GM23248 (cell line): ENCODE measurements at regions not wholly inside any gene's neighbourhood (a gene's known extent, or its start where the extent isn't known, plus 50 kb on each side); places are given as distances from the start of the nearest gene placed in this dataset.

Source experiments
- DNase-seq: peaks from one replicate; pipeline ENCODE4 v3.0.0-alpha.2; 2015
- H2AFZ ChIP-seq: fragments of 200-600 bp; sonication (generic); 2 replicates; pipeline ENCODE4 v1.6.1; 2016; ENCODE audit warnings: antibody characterized with exemption
- H3F3A ChIP-seq: fragments of 200-600 bp; sonication (generic); 2 replicates; pipeline ENCODE4 v1.6.1; 2016; ENCODE audit warnings: mild to moderate bottlenecking, antibody characterized with exemption, mixed run types; ENCODE audit not compliant: insufficient read depth
- H3K27ac ChIP-seq: fragments of 200-600 bp; sonication (generic); 2 replicates; pipeline ENCODE4 v1.5.1; 2016; ENCODE audit warnings: mild to moderate bottlenecking
- H3K27me3 ChIP-seq: fragments of 200-600 bp; sonication (generic); replicated peaks from 2 replicates; pipeline ENCODE4 v1.6.1; 2016; ENCODE audit warnings: mild to moderate bottlenecking; ENCODE audit not compliant: insufficient read depth
- H3K36me3 ChIP-seq: fragments of 200-600 bp; sonication (generic); 2 replicates; pipeline ENCODE4 v1.6.1; 2016; ENCODE audit warnings: low read depth, mild to moderate bottlenecking
- H3K4me1 ChIP-seq: fragments of 200-600 bp; sonication (generic); 2 replicates; pipeline ENCODE4 v1.6.1; 2016; ENCODE audit warnings: mild to moderate bottlenecking; ENCODE audit not compliant: insufficient read depth
- H3K4me2 ChIP-seq: fragments of 200-600 bp; sonication (generic); one replicate; pipeline ENCODE4 v1.6.1; 2016; ENCODE audit warnings: mild to moderate bottlenecking; ENCODE audit not compliant: unreplicated experiment
- H3K4me3 ChIP-seq: fragments of 200-600 bp; sonication (generic); 2 replicates; pipeline ENCODE4 v1.5.1; 2016; ENCODE audit warnings: mild to moderate bottlenecking
- H3K79me2 ChIP-seq: fragments of 200-600 bp; sonication (generic); 2 replicates; pipeline ENCODE4 v1.6.1; 2016; ENCODE audit warnings: mild to moderate bottlenecking; ENCODE audit not compliant: insufficient read depth
- H3K9ac ChIP-seq: fragments of 200-600 bp; sonication (generic); 2 replicates; pipeline ENCODE4 v1.6.1; 2016; ENCODE audit warnings: mild to moderate bottlenecking
- H3K9me2 ChIP-seq: fragments of 200-600 bp; sonication (generic); 2 replicates; pipeline ENCODE4 v1.6.1; 2016; ENCODE audit warnings: mixed run types, mild to moderate bottlenecking, moderate library complexity; ENCODE audit not compliant: insufficient read depth
- H3K9me3 ChIP-seq: fragments of 200-600 bp; sonication (generic); one replicate; pipeline ENCODE4 v1.6.1; 2017; ENCODE audit warnings: low read depth
- H4K20me1 ChIP-seq: fragments of 200-600 bp; sonication (generic); 2 replicates; pipeline ENCODE4 v1.6.0; 2016; ENCODE audit not compliant: insufficient read depth
- EZH2 ChIP-seq: fragments of 200-600 bp; sonication (generic); IDR thresholded peaks from 2 replicates; pipeline ENCODE4 v1.6.1; 2018; ENCODE audit warnings: antibody characterized with exemption, mild to moderate bottlenecking; ENCODE audit not compliant: insufficient read depth, poor library complexity, severe bottlenecking
- EZH2phosphoT487 ChIP-seq: fragments of 200-600 bp; sonication (generic); IDR thresholded peaks from 2 replicates; pipeline ENCODE4 v1.6.1; 2018; ENCODE audit warnings: antibody characterized with exemption, moderate library complexity, mild to moderate bottlenecking, low read depth; ENCODE audit not compliant: insufficient read depth
- WGBS, 2 experiments: methylation state at CpG; one replicate each; pipeline ENCODE4 v1.1.6; 2015 to 2017; ENCODE audit warnings: low lambda C conversion rate in 2 of 2, low coverage in 1 of 2; ENCODE audit errors: missing lambda C conversion rate in 2 of 2; 5-methylcytosine and 5-hydroxymethylcytosine counted together
- in situ Hi-C: fragments of 300-500 bp; cut with MboI; formaldehyde crosslinking; loops from 2 replicates; pipeline ENCODE4 v1.15.0; 2020

DNA sequence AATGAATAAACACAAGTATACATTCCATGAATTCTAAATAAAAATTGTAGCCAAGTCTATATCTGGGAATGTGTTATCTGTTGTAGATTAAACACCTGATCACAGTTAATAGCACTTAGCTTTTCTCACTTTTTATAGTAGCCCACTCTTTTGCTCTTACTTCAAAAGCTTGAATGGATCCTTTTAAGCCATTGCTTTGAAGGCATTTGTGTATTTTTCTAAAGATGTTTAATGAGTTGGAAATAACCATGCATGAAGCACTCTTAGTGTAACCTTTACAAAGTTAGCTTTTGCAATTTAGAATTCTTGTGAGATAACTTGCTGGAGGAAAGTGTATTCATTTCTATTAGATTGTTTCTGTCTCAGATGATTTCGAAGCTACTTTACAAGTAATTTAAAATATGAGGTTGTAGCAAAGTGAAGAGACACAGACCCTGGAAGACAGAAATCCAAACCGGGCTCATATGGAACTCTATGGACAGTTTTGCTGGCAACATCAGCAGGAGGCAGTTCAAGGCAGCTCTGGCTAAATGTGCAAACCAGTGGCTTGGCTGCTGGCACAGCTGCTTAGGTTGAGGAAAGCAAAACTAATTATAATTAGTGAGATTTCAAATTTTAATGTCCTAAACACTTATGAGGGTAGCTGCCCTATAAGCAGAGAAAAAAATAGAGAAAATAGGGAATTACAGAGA lies 469.8 kb upstream of the ZEB2 start:
- no peaks in the 10 kb centered on the region for H3K36me3 ChIP-seq
- H3K27me3 ChIP-seq = no peaks in the 10 kb centered on the region
- no peaks in the 10 kb centered on the region for H3F3A ChIP-seq
- peaks cover 12% of the 10 kb centered on the region for H3K9me3 ChIP-seq
- H3K4me3 ChIP-seq = no peak overlapping the region
- 0 out of 2 replicates have a peak overlapping the region, but pooled peaks have one; percentile 14 for H2AFZ ChIP-seq
- H4K20me1 ChIP-seq = no peaks in the 10 kb centered on the region
- H3K27ac ChIP-seq = no peak overlapping the region
- no peak overlapping the region for H3K4me2 ChIP-seq
- no peaks in the 10 kb centered on the region for H3K79me2 ChIP-seq
- 18 to 22% methylated on average over 2 of the region's 2 CpGs for WGBS, 2 experiments
- TF ChIP-seq EZH2phosphoT487 (no peak), EZH2 (no peak)
- in situ Hi-C loops = no loop called here
- no peak for DNase-seq
- H3K4me1 ChIP-seq = no peaks in the 10 kb centered on the region
- no peaks in the 10 kb centered on the region for H3K9me2 ChIP-seq
- no peak overlapping the region for H3K9ac ChIP-seq

DNA sequence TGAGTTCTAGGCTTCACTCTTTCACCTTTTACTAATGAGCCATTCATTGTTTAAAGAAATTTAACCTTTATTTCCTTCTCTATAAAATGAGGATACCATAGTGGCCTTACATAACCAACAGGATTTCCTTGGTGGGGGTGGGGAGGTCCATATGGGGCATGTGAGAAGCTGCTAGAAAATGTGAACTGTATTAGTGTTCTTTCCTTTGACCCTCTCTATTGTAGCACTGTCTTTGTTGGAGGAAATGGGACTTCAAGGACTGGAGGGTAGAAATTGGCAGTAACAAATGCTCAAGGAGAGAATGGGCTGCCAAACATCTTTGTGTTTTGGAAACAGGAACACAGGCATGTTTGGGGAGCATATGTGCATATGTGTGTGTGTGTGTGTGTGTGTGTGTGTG lies 468.7 kb upstream of the ZEB2 start:
- no peak for DNase-seq
- no peaks in the 10 kb centered on the region for H3K36me3 ChIP-seq
- no peak for TF ChIP-seq EZH2
- no peak for TF ChIP-seq EZH2phosphoT487

GRCh38 chr2:144986691-144987090 lies 466.8 kb upstream of the ZEB2 start:
- no peak overlapping the region for H3K9ac ChIP-seq
- H3K79me2 ChIP-seq = no peaks in the 10 kb centered on the region
- in situ Hi-C loops = no loop called here
- no peaks in the 10 kb centered on the region for H3K36me3 ChIP-seq
- no peak overlapping the region for H2AFZ ChIP-seq
- no peaks in the 10 kb centered on the region for H3K27me3 ChIP-seq
- no peaks in the 10 kb centered on the region for H3F3A ChIP-seq
- H3K9me3 ChIP-seq = peaks cover 12% of the 10 kb centered on the region
- H3K27ac ChIP-seq = no peak overlapping the region
- H3K9me2 ChIP-seq = no peaks in the 10 kb centered on the region
- TF ChIP-seq EZH2phosphoT487 (no peak), EZH2 (no peak)
- DNase-seq = no peak
- 72 to 94% methylated on average over 2 of the region's 2 CpGs for WGBS, 2 experiments
- H3K4me2 ChIP-seq = no peak overlapping the region
- no peaks in the 10 kb centered on the region for H4K20me1 ChIP-seq
- H3K4me3 ChIP-seq = no peak overlapping the region
- H3K4me1 ChIP-seq = no peaks in the 10 kb centered on the region

More for the DNA sequence above, 468.7 kb upstream of the ZEB2 start:
- no peak overlapping the region for H3K4me3 ChIP-seq
- H4K20me1 ChIP-seq = no peaks in the 10 kb centered on the region
- in situ Hi-C loops = no loop called here
- no peak overlapping the region for H3K4me2 ChIP-seq
- no peaks in the 10 kb centered on the region for H3K9me2 ChIP-seq
- H3K27ac ChIP-seq = no peak overlapping the region
- H3K4me1 ChIP-seq = no peaks in the 10 kb centered on the region
- H3K27me3 ChIP-seq = no peaks in the 10 kb centered on the region
- no peaks in the 10 kb centered on the region for H3F3A ChIP-seq
- no peaks in the 10 kb centered on the region for H3K79me2 ChIP-seq
- no peak overlapping the region for H3K9ac ChIP-seq
- H3K9me3 ChIP-seq = peaks cover 12% of the 10 kb centered on the region
- H2AFZ ChIP-seq = no peak overlapping the region

DNA sequence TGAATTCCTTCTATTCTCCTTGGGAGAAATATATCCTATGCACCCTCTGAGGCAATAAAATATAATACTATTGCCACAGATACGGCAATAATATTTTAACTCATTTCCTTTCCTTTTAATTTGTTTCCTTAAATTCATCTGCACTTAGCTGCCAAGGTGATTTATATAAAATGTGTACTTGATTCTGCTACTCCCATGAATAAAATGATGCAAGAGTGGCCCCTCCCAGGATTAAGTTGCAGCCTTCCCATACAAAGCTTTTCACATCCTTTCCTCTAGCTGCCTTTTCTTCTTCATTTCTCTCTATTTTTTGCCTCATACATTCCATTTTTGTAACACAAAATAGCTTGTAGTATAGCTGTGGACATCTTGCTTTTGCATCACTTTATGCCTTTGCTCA lies 464.1 kb upstream of the ZEB2 start:
- TF ChIP-seq EZH2 (no peak), EZH2phosphoT487 (no peak)
- DNase-seq = no peak
- Histone ChIP-seq H4K20me1 (no peaks in the 10 kb centered on the region), H3F3A (no peaks in the 10 kb centered on the region), H2AFZ (no peak overlapping the region), H3K36me3 (no peaks in the 10 kb centered on the region), H3K9me2 (no peaks in the 10 kb centered on the region; the same call in 1 of the 2 replicates), H3K9me3 (peaks cover 12% of the 10 kb centered on the region), H3K27me3 (no peaks in the 10 kb centered on the region), H3K79me2 (no peaks in the 10 kb centered on the region), H3K4me2 (no peak overlapping the region), H3K4me1 (no peaks in the 10 kb centered on the region), H3K9ac (no peak overlapping the region), H3K4me3 (no peak overlapping the region), H3K27ac (no peak overlapping the region)
- WGBS, 2 experiments = 93 to 96% methylated on average over 1 of the region's 1 CpG
- in situ Hi-C loops = no loop called here
